ENCODE measurements at regions not wholly inside any gene's neighbourhood (a gene's known extent, or its start where the extent isn't known, plus 50 kb on each side); places are given as distances from the start of the nearest gene placed in this dataset.
"Not testable (repeated sequence)": the region's sequence is repeated elsewhere in the genome, so short reads cannot be mapped to it uniquely, and the experiment has no call there.

DNA sequence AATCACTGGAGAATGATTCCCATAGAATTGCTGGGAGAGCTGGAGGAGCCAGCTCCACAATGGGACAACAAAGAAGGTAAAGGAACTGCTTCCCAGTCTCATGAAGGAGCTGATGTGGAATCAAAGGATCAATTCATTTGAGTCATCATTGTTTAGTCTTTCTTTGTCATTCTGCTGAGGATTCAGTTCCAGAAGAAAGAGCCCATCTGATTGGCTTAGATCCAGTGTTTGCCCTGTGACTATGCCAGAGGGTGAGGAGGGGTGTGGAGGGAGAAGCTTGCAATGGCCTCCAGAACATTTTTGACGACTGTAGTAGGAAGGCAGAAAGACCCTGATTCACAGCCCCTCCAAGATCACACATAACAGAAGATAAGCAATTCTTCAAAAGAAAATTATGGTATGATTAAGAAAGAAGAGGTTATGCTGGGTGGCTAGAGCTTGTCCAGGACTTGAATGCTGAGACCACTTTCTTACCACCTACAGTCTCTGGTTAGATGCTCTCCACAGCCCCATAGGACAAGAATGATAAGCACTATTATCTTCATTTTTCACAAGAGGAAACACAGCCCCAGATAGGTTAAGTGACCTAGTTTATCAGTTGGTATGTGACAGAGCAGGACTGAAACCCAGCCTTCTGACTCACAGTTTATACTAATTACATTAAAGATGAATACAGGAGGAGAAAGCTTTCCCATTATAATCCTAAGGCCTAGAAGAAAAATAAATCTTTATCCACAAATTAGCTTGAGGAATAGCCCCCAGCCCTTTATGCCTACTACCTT, 363.1 kb downstream of the PRELID2 start:
- intact Hi-C loops (cut with DNase I), result no loop called here
- DNase-seq (ENCODE audit: low spot score), result no peak

DNA sequence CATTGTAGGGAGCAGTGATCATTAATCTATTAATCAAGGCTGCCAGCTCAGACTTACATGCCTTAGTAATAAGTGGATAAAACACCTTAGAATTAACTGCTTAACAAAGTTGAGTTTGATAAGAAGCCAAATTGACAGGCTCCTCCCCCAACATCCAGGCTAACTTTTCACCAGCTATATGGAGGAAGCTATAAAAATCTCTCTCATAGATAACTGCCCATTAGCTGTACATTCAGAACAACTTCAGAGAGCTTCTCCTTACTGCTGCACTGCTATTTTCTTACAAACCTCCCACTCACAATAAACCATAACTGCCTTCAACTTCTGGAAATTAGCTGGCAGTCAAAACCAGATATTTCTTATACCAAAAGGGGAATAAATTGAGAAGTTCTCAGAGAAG, 364.1 kb downstream of the PRELID2 start:
- no peak for DNase-seq (ENCODE audit: low spot score)
- intact Hi-C loops (cut with DNase I), result no loop called here

DNA sequence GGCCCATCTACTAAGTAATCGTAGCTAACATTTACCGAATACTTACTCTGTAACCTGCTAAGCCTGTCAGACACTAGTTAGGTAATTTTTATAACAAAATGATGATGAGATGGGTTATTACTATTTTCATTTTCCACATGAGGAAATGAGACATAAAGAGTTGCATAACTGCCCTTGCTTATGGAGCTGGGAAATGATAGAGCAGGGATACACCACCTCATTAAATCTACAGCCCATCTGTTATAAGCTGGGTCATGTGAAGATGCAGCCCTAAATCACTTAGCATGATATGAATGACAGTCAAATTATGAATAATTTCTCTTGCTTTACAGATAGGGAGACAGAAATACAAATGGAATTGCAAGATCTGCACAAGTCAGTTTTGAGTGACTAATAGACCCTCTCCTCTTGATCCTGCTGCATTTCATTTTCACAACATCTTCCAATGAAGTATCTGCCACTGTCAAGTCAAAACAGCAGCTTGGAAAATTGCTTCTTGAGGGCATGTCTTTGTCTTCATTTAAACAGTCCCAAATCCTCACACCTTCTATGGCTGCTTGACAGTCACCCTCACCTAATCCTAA, 364.7 kb downstream of the PRELID2 start:
- intact Hi-C loops (cut with DNase I), result no loop called here
- no peak for DNase-seq (ENCODE audit: low spot score)

DNA sequence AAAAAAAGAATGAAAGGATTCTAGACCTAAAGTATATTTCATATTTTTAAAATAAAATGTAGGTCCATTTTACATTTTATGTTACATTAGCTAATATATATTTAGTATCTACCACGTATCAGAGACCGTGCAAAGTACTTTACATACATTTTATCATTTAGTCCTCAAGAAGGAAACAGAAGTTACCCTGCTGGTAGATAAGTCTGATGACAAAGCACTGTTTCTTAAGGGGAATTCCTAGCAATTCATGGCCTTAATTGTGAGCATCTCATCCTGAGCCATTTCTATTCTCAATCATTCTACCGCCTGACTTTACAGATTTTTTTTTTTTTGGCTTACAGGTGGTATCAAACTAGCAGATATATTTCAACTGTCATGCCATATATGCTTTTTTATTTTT, 367.7 kb downstream of the PRELID2 start:
- intact Hi-C loops (cut with DNase I), result no loop called here
- no peak for DNase-seq (ENCODE audit: low spot score)

DNA sequence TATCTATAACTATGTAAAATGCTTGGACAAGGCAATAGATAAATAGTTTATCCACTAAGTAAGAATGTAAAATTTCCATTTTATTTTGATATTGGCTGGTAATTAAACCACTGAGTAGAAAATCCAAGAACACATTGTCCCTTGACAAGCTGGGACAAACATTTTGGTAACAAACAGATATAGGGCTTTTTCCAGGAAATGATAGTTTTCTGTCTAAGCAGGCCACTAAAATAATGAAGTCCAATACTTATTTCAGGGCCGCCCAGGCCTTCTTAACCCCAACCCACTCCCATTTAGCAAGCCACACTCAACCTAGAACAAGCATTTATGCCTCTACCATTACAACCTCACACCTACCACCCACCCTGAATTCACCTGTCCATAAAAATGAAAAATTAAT, 368.6 kb downstream of the PRELID2 start:
- intact Hi-C loops (cut with DNase I), result no loop called here
- no peak for DNase-seq (ENCODE audit: low spot score)

DNA sequence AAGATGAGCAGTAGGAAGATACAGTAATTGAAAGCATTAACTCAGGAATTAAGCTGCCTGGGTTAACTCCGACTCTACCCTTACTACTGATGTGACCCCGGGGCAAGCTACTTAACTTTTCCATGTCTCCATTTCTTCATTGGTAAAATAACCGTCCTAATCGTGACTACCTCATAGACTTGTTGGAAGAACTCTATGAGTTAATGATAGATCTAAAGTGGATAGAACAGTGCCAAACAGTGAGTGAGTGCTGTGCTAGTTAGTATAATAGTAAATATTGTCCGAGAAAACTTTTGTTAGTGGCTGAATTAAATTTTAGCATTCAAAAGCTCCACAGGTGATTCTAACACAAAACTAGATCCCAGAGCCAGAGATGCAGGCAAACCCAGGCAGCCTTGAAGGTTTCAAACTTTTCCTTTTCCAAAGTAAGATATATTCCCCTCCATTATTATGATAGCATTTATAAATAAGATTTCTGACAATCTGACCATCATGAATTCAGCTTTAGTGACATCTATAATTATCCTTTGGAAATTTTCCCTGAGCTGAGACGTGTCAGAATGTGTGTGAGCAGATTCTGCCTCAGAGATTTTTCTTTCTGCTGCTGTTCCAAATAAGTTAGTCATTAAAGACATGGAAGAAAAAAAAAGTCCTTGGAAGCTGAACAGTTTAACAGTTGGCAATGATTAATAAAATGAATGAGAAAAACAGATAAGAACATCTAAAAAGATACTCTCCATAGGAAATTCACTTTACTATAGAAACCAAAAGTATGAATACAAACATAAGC, 369.5 kb downstream of the PRELID2 start:
- DNase-seq (ENCODE audit: low spot score), result no peak
- intact Hi-C loops (cut with DNase I), result no loop called here

DNA sequence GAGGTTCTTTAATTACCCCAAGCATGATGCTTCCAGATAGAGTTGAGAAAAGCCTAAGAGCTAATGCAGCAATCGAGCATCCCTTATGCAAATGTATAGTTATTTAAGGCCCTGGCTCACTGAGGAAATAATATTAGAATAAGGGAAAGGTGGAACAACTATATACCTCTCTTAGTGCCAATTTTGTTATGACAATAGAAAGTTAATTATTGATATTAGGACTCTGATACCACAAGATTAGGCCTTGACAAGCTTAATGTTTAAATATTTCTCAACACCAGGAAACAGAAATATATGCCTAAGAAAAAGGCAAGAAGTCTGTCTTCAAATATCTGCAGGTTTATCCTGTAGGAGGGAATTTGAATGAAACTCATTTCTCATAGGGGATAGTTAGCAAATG, 371.0 kb downstream of the PRELID2 start:
- no peak for DNase-seq (ENCODE audit: low spot score)
- intact Hi-C loops (cut with DNase I), result no loop called here

DNA sequence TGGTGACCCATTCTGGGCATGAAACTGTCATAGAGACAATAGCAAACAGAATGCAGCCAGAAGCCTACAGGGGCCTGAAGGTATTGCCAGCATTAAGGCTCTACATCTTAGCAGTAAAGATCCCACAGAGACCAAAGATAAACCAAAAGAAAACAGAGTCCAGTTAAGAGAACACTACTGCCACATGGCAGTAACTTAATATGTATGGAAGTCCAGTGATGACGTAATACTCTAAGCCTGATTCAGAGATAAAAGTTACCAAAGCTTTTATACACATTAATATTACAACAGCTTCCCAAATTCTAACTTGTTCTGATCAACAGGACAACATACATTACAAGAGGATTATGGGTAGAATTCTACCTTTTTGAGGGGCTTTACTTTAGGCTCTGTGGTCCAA, 371.5 kb downstream of the PRELID2 start:
- no peak for DNase-seq (ENCODE audit: low spot score)
- intact Hi-C loops (cut with DNase I), result no loop called here

DNA sequence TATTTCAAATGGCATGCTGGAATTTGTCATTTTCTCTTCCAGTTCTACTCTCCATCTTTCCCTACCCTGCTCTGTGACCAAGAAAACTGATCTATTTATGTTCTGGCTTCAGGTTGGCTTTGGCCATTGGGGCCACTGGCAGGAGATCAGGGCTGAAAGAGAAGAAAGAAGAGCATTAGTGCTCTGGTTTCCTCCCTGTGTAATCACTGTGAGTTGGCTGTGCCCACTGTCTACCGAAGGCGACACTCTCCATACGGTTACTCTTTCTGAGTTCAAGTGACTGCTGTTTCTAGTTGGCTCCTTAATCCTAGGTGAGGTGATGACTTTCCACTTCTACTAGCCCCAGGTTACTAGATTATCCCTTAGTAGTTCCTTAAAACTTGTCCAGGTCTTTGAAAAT, 372.6 kb downstream of the PRELID2 start:
- no peak for DNase-seq (ENCODE audit: low spot score)
- intact Hi-C loops (cut with DNase I), result no loop called here

DNA sequence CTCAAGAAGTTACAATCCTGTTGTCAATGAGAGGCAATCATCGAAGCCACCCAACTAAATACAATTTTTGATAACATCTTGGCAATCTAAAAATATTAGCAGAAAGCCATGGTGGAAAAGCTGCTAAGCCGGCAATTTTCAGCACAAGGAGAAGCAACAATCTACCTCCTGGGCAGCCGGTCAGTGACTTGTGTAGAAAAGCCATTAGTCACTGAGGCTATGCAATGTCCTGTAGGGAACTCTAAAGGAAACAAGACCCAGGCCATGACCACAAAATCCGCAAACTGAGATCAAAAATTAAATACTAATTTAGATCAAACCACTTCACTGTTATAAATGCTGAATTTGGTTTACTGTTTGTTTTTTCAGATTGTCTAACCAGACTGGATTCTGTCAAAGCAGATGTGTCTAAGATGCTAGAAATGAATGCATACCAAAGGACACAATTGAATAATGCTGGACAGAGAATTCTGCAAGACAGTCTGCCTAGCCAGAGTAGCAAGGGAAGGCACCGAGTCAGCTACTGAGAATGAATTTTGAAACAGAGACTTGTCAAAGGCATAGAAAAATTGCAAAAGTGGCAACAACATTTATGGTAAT, 384.8 kb downstream of the PRELID2 start:
- DNase-seq (ENCODE audit: low spot score), result no peak
- intact Hi-C loops (cut with DNase I), result no loop called here

DNA sequence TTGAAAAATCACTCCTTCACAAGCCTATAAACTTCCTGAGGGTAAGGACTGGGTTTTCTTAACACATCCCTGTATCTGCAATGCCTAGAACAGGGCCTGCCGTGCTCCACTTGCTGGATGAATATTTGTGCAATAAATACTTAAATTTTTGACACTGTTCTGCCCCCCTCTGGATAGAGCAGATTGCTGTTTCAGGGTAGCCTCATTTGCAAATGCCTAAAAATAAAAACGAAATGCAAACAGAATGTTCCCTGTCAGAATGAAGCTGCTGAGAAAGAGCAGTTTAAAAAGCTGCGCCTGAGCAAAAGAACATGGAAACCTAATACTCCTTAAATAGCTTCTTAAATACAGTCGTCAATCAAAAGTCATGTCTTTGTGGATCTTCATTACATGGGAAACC, 385.3 kb downstream of the PRELID2 start:
- intact Hi-C loops (cut with DNase I), result no loop called here
- no peak for DNase-seq (ENCODE audit: low spot score)

DNA sequence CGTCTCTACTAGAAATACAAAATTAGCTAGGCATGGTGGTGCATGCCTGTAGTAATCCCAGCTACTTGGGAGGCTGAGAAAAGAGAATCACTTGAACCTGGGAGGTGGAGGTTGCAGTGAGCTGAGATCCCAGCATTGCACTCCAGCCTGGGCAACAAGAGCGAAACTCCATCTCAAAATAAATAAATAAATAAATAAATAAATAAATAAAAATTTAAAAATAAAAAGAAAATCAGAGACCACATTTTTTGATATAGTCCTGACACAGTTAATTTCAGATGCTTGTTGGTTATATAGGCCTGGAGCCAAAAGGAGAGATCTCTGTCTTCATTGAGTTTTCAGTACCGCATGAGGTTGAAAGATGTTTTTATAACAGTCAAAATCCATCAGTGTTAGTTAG, 388.3 kb downstream of the PRELID2 start:
- intact Hi-C loops (cut with DNase I); DNase-seq (ENCODE audit: low spot score): not testable (repeated sequence)

DNA sequence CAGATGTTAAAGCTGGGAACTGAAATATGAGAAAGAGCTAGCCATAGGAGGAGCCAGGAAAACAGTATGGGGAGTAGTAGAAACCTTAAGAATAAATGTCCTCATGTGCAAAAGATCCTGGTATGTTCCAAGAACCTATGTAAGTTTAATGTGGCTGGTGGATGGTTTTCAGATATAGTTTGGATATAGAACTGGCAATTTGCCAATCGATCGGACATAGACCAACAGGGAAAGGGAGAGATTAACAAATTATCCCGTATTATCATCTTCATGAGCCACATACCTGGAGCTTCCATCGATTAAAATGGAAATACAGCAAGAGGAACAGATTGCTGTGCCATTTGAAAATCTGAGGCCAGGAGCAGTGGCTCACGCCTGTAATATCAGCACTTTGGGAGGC, 388.7 kb downstream of the PRELID2 start:
- intact Hi-C loops (cut with DNase I), result no loop called here
- DNase-seq (ENCODE audit: low spot score), result no peak

DNA sequence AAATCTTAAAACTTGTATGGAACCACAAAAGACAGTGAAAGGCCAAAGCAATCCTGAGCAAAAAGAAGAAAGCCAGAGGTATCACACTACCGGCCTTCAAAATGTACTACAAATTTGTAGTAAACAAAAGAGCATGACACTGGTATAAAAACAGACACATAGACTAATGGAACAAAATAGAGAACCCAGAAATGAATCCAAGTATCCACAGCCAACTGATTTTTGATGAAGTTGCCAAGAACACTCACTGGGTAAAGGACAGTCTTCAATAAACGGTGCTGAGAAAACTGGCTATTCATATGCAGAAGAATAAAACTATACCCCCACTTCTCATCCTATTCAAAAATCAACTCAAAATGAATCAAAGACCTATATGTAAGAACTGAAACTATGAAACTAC, 390.1 kb downstream of the PRELID2 start:
- DNase-seq (ENCODE audit: low spot score), result no peak

DNA sequence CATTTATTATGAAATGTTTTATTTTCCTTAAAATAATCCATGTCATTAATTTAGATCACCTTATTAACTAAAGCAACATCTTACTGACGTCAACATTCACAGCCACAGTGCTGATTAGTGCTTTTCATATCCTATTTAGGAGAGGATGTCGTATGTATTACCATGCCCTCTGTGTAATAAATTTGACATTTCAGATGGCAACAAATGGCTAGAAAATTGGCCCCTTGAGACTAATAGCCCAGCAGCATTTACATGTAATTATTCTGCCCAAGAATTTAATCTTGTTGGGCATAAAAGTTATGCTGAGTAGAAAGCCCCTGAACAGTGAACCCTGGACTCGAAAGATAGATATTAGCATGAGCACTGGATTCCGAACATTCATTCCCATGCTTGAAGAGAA, 391.2 kb downstream of the PRELID2 start:
- DNase-seq (ENCODE audit: low spot score), result no peak
- intact Hi-C loops (cut with DNase I), result no loop called here

More for the DNA sequence above, 390.1 kb downstream of the PRELID2 start:
- intact Hi-C loops (cut with DNase I), result no loop called here

DNA sequence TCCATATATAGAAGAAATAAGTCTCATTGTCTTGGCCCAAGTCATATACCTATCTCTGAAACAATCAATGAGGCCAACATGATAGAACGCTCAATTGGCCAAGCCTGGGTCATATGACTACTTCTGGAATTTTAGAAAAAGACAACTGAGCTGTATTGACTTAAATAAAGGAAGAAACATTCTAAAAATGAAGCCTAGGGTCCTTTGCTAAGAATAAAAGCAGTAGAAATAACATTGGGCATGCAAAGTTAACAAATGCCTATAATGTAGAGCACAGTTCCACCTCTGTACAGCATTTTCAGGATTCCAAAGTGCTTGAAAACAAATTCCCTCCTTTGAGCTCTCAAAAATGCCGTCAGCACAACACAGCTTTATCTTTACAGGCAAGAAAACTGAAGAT, 391.8 kb downstream of the PRELID2 start:
- intact Hi-C loops (cut with DNase I), result no loop called here
- DNase-seq (ENCODE audit: low spot score), result no peak

DNA sequence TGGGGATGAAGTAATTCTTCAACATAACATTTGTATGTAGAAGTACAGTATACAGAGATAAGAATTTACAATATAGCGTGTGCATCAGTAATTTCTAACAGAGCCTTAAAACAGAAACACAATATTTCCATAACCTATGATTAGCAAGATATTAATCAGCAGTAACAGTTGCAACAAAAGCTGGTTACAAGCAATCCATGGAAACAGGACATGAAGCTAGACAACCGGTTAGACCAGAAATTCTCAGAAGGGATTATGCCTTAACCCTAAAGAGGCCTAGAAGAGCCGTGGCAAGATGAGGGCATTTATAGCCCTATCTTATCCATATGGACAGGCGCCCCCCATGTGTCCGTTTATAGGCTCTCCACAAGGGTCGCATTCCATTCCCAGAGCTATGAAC, 392.5 kb downstream of the PRELID2 start:
- intact Hi-C loops (cut with DNase I); DNase-seq (ENCODE audit: low spot score): not testable (repeated sequence)

DNA sequence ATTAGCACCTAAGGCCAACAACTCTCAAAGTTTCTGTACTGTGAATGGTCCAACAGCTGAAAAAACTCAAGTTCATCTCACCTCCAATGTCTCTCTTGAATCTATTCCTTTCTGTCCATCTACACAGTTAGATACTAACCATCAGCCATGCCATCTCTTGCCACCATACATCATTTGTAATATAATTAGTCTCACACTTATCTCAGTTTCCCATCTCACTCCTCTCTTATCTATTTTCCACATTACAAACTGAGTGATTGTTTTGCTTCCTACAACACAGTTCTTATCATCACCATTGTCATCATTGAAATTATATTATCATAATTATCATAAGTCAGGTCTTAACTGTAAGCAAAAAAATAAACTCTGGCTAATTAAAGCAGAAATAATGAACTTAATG, 393.9 kb downstream of the PRELID2 start:
- DNase-seq (ENCODE audit: low spot score), result no peak
- intact Hi-C loops (cut with DNase I), result no loop called here

DNA sequence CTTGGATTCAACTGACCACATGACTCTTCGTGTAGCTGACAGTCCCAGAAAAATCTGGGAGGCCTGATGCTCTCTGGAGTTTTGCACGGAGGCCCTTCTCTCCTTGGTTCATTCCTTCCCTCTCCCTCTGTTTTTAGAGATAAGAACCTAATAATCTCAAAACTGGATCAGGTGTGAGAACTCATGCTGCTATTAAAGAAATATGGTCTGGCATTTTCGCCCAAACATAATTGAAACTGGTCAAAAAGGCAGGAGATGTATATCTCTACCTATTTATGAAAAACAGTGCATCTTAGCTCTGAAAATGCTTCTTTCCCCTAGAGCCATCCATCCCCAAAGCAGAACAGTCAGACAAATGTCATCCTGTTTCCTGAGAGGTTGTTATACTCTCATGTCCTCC, 397.5 kb downstream of the PRELID2 start:
- no peak for DNase-seq (ENCODE audit: low spot score)
- intact Hi-C loops (cut with DNase I), result no loop called here

DNA sequence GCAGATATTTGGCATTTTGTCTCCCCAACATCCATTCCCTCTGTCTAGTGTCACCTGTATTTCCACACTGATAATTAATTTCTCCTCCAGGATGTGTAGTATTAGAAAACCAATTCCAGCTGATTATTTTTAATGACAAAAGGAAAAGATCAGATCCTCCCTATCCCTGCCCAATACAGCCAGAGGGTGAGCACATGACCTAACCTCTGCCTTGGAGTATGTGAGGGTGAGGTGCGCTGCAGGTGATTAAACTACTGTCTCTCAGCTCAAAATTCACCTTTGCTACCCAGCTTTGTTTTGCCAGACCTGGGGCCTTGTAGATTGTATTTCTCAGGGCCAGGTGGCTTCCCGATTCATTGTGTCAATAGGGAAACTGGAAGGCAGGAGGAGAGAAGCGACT, 402.1 kb downstream of the PRELID2 start:
- intact Hi-C loops (cut with DNase I), result no loop called here
- no peak for DNase-seq (ENCODE audit: low spot score)

DNA sequence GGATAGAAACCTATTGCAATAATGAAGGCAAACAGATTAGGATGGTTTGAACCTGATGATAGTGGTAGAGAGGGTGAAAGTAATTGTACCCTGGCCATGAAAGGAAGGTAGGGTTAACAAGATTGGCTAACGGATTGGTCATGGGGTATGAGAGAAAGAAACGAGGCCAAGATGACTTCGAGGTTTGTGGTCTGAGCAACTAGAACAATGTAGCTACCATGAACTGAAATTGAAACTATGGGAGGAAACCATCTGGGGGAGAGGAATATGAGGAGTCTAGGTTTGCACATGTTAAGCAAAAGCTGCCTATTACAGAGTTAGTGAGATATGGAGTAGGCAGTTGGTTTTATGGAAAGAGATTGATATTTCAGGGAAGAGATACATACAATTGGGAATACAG, 406.0 kb downstream of the PRELID2 start:
- DNase-seq (ENCODE audit: low spot score), result no peak
- intact Hi-C loops (cut with DNase I), result no loop called here
